BLaER1 treated with 17β-estradiol and CSF1 and Interleukin-3, amounts not matched to agents 10 nM and 100 nM (cell line): ENCODE measurements at regions not wholly inside any gene's neighbourhood (a gene's known extent, or its start where the extent isn't known, plus 50 kb on each side); places are given as distances from the start of the nearest gene placed in this dataset.
A peak's percentile ranks its signal among the peaks of the same experiment; 100 is the strongest.

ENCODE experiments used
- H3K27ac ChIP-seq, 11 experiments: shearing (Covaris generic); formaldehyde crosslinking; 2 replicates each; pipeline ENCODE4 v1.8.1; 2022
- H3K27me3 ChIP-seq, 11 experiments: shearing (Covaris generic); formaldehyde crosslinking; 2 replicates each; pipeline ENCODE4 v1.8.1; 2022
- H3K36me3 ChIP-seq, 11 experiments: shearing (Covaris generic); formaldehyde crosslinking; 2 replicates each; pipeline ENCODE4 v1.8.1; 2022
- H3K4me1 ChIP-seq, 10 experiments: shearing (Covaris generic); formaldehyde crosslinking; 2 replicates each; pipeline ENCODE4 v1.8.1; 2022
- H3K4me2 ChIP-seq, 11 experiments: shearing (Covaris generic); formaldehyde crosslinking; 2 replicates each; pipeline ENCODE4 v1.8.1; 2022
- H3K4me3 ChIP-seq, 10 experiments: shearing (Covaris generic); formaldehyde crosslinking; 2 replicates each; pipeline ENCODE4 v1.8.1; 2022
- H3K9ac ChIP-seq, 11 experiments: shearing (Covaris generic); formaldehyde crosslinking; 2 replicates each; pipeline ENCODE4 v1.8.1; 2022
- H3K9me3 ChIP-seq, 11 experiments: shearing (Covaris generic); formaldehyde crosslinking; replicated peaks in 1 of 11; 2 replicates each; pipeline ENCODE4 v1.8.1; 2022
- H4K20me1 ChIP-seq, 11 experiments: shearing (Covaris generic); formaldehyde crosslinking; 2 replicates each; pipeline ENCODE4 v1.8.1; 2022
- Cebpa-rat ChIP-seq, 11 experiments: shearing (Covaris generic); IDR thresholded peaks; 2 replicates each; pipeline ENCODE4 v1.8.1; 2022

DNA sequence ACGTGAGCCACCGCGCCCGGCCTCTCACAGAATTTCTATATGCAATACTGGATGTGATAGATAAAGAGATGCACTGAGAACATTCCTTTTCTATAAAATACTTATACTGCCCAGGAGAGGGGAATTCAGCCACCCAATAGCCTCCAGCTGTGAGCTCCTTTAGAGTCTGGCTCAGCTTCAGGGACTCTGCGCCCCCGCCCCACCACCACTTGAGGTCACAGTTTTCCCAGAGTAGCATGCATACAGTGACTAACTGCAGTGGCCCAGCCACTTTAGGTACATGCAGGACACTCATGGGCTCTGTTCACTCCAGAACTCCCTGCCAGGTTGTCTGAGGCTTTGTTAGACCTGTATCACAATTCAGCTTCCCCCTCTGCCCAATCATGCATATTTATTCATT, 144.4 kb upstream of the TET2 start:
- Histone ChIP-seq H3K9me3 (0 out of 22 replicates have a peak, but pooled peaks cover 0 to 4% (median 0%) of the 10 kb centered on the region in 11 experiments), H3K36me3 (no peaks in the 10 kb centered on the region), H3K27me3 (no peaks in the 10 kb centered on the region), H4K20me1 (no peaks in the 10 kb centered on the region), H3K9ac (no peak overlapping the region), H3K27ac (no peak overlapping the region), H3K4me1 (no peaks in the 10 kb centered on the region), H3K4me3 (no peak overlapping the region), H3K4me2 (no peak overlapping the region)
- no peak for TF ChIP-seq Cebpa-rat (IDR thresholded peaks at IDR 0.05)

DNA sequence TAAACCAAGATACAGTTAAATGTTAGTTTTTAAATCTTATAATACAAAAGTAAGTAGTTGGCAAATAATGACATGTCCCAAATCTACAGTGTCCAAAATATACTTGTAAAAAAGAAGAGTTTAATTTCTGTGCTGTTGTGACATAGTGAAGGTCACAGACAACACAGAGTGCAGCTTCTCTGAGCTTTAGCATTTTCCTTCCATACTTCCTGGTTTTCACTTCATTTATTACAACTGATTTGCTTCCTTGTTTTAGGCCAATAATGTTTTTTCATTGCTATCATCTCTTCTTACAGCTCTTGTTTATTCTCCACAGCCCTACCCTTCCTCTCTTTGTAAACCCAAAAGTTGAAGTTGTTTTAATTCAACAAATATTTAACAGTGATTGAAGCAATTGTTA, 132.4 kb upstream of the TET2 start:
- Histone ChIP-seq H3K9ac (peak overlapping the region in 3 of 11 experiments; percentile 11 to 17 (median 12); a peak in 2 of 22 replicates), H3K27me3 (no peaks in the 10 kb centered on the region), H3K4me2 (peak overlapping the region in 4 of 11 experiments; percentile 32 to 54 (median 42); a peak in 7 of 22 replicates), H3K27ac (peak overlapping the region in 5 of 11 experiments; percentile 22 to 72 (median 56); a peak in 7 of 22 replicates), H3K4me1 (peaks cover 0 to 24% (median 4%) of the 10 kb centered on the region in 10 experiments; a peak in 8 of 20 replicates), H4K20me1 (no peaks in the 10 kb centered on the region), H3K36me3 (no peaks in the 10 kb centered on the region), H3K9me3 (peaks cover 0 to 27% (median 0%) of the 10 kb centered on the region in 11 experiments; a peak in 6 of 22 replicates), H3K4me3 (no peak overlapping the region)
- no peak for TF ChIP-seq Cebpa-rat (IDR thresholded peaks at IDR 0.05)

DNA sequence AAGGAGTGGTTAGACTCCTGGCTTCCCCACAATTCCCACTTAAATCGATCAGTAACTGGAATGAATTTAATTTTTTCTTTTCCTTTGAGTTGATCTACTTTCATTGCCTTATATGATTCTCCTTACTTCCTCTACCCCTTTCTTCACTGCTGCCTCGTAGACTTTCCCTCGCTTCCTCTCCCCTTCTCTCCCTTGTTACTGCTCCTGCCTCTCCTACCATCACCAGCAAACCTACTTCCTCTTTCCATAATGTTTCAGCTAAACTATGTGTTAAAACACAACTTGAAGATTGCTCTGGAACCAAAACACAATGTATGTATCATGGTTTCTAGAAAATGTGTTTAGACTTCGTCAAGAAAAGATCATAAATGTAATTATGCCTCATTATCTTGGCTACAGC, 132.0 kb upstream of the TET2 start:
- Histone ChIP-seq H4K20me1 (no peaks in the 10 kb centered on the region), H3K36me3 (no peaks in the 10 kb centered on the region), H3K9ac (peak overlapping the region in 3 of 11 experiments; percentile 11 to 17 (median 12); a peak in 2 of 22 replicates), H3K4me3 (no peak overlapping the region), H3K27ac (peak overlapping the region in 5 of 11 experiments; percentile 22 to 72 (median 56); a peak in 7 of 22 replicates), H3K4me1 (peaks cover 0 to 24% (median 4%) of the 10 kb centered on the region in 10 experiments; a peak in 8 of 20 replicates), H3K27me3 (no peaks in the 10 kb centered on the region), H3K9me3 (peaks cover 0 to 23% (median 0%) of the 10 kb centered on the region in 11 experiments; a peak in 6 of 22 replicates), H3K4me2 (peak overlapping the region in 4 of 11 experiments; percentile 32 to 54 (median 42); a peak in 8 of 22 replicates)
- no peak for TF ChIP-seq Cebpa-rat (IDR thresholded peaks at IDR 0.05)

DNA sequence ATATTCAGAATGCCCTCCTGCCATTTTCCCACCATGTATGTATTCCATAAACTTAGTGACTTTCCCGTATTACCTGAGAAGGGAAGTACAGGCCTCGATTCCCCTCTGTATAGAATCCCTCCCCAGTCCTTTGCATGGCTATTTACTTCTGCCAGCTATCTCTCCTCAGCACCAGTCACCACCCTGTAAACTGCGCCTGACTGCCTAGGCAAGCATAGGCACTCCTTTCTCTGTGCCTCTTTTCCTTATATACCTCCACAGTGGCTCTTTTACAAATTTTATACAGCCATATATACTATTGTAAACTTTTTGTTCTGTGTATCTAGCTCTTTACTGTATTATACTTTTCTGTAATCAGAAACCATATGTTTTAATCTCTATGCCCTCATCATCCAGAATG, 130.9 kb upstream of the TET2 start:
- H3K27ac ChIP-seq, result no peak overlapping the region
- peaks cover 0 to 24% (median 4%) of the 10 kb centered on the region in 10 experiments; a peak in 8 of 20 replicates for H3K4me1 ChIP-seq
- H3K27me3 ChIP-seq, result no peaks in the 10 kb centered on the region
- H3K4me2 ChIP-seq, result no peak overlapping the region
- H3K36me3 ChIP-seq, result no peaks in the 10 kb centered on the region
- H3K4me3 ChIP-seq, result no peak overlapping the region
- H3K9me3 ChIP-seq, result peaks cover 0 to 12% (median 0%) of the 10 kb centered on the region in 11 experiments; a peak in 3 of 22 replicates
- no peak overlapping the region for H3K9ac ChIP-seq
- TF ChIP-seq Cebpa-rat (IDR thresholded peaks at IDR 0.05), result no peak
- H4K20me1 ChIP-seq, result no peaks in the 10 kb centered on the region

DNA sequence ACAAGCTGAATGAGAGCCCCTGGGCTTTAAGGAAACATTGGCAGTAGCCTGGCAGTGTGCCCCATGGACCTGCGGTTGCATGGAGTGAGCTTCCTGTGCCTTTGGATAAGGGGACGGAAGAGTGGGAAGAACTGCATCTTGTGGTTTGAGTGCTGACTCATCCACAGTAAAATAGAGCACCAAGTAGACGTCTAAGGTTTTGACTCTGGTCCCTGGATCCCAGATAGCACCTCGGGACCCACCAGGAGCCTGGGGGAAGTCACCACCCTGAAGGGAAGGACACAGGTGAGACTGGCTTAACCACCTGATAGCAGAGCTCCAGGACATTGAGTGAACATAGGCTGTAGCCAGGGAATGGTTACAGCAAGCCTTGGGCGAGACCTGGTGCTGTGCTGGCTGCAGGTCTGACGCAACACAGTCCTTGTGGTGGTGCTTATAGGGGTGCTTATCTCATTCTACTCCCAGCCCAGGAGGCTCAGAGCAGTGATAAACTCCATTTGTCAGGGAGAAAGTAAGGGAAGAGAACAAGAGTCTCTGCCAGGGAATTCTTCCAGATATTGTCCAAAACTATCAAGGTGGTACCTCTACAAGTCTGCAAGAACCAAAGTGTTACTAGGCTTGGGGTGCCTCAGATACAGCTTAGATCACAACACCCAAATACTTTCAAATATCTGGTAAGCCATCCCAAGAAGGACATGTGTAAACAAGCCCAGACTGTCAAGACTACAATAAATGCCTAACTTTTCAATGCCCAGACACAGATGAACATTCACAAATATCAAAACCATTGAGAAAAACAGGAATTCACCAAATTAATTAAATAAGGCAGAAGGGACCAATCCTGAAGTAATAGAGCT, 123.6 kb upstream of the TET2 start:
- Histone ChIP-seq H3K9me3 (peaks cover 0 to 20% (median 6%) of the 10 kb centered on the region in 11 experiments; a peak in 10 of 22 replicates), H3K9ac (no peak overlapping the region), H3K27me3 (no peaks in the 10 kb centered on the region), H3K4me3 (no peak overlapping the region), H3K36me3 (no peaks in the 10 kb centered on the region), H3K27ac (peak overlapping the region in 2 of 11 experiments; percentile 3 to 15; a peak in 1 of 22 replicates), H4K20me1 (no peaks in the 10 kb centered on the region), H3K4me1 (peaks cover 0 to 24% (median 7%) of the 10 kb centered on the region in 10 experiments; a peak in 13 of 20 replicates), H3K4me2 (peak overlapping the region in 5 of 11 experiments; percentile 28 to 88 (median 74); a peak in 10 of 22 replicates)
- no peak for TF ChIP-seq Cebpa-rat (IDR thresholded peaks at IDR 0.05)

DNA sequence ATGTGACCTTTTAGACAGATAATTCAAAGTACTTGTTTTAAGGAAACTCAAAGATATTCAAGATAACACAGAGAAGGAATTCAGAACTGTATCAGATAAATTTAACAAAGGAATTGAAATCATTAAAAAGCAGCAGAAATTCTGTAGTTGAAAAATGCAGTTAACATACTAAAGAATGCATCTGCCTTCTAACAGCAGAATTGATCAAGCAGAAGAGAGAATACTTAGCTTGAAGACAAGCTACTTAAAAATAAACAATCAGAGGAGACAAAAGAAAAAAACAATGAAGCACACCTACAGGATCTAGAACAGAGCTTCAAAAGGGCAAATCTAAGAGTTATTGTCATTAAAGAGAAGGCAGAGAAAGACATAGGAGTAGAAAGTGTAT, 123.0 kb upstream of the TET2 start:
- peaks cover 0 to 24% (median 7%) of the 10 kb centered on the region in 10 experiments; a peak in 13 of 20 replicates for H3K4me1 ChIP-seq
- no peak overlapping the region for H3K27ac ChIP-seq
- H3K9ac ChIP-seq, result no peak overlapping the region
- peak overlapping the region in 3 of 11 experiments; percentile 74 to 88 (median 75); a peak in 3 of 22 replicates for H3K4me2 ChIP-seq
- H3K27me3 ChIP-seq, result no peaks in the 10 kb centered on the region
- peaks cover 0 to 20% (median 6%) of the 10 kb centered on the region in 11 experiments; a peak in 10 of 22 replicates for H3K9me3 ChIP-seq
- no peak for TF ChIP-seq Cebpa-rat (IDR thresholded peaks at IDR 0.05)
- no peaks in the 10 kb centered on the region for H3K36me3 ChIP-seq
- no peak overlapping the region for H3K4me3 ChIP-seq
- no peaks in the 10 kb centered on the region for H4K20me1 ChIP-seq

DNA sequence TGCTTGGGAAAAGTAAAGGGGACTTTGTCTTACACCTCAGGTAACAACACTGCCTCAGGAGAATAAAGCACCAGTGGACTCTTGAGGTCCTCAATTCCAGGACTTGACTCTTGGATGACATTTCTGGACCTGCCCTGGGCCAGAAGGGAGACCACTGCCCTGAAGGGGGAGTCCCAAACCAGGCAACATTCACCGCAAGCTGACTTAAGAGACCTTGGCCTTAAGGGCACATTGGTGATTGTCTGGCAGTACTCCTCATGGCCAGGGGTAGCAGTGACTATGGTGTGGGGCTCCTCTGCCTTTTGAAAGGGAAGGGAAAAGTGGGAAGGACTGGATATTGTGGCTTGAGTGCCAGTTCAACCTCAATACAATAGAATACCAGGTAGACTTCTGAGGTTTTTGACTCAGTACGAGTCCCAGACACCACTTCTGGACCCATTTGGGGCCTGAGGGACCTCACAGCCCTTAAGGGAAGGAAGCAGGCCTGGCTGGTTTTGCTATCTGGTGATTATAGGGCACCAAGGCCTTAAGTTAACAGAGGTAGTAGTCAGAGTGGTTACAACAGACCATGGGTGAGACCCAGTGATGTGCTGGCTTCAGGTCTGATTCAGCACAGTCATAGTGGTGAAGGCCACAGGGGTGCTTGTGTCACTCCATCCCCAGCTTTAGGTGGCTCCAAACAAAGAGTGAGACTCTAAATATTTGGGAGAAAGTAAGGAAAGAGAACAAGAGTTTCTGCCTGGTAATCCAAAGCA, 121.2 kb upstream of the TET2 start:
- no peaks in the 10 kb centered on the region for H4K20me1 ChIP-seq
- H3K27ac ChIP-seq, result 0 out of 22 replicates have a peak overlapping the region, but pooled peaks of 1 of the 11 experiments have one; percentile 10
- peaks cover 0 to 24% (median 7%) of the 10 kb centered on the region in 10 experiments; a peak in 13 of 20 replicates for H3K4me1 ChIP-seq
- H3K9ac ChIP-seq, result no peak overlapping the region
- H3K36me3 ChIP-seq, result no peaks in the 10 kb centered on the region
- H3K4me3 ChIP-seq, result no peak overlapping the region
- H3K4me2 ChIP-seq, result no peak overlapping the region; a peak in 1 of 22 replicates
- H3K27me3 ChIP-seq, result no peaks in the 10 kb centered on the region
- no peak for TF ChIP-seq Cebpa-rat (IDR thresholded peaks at IDR 0.05)
- H3K9me3 ChIP-seq, result peaks cover 0 to 27% (median 6%) of the 10 kb centered on the region in 11 experiments; a peak in 10 of 22 replicates

DNA sequence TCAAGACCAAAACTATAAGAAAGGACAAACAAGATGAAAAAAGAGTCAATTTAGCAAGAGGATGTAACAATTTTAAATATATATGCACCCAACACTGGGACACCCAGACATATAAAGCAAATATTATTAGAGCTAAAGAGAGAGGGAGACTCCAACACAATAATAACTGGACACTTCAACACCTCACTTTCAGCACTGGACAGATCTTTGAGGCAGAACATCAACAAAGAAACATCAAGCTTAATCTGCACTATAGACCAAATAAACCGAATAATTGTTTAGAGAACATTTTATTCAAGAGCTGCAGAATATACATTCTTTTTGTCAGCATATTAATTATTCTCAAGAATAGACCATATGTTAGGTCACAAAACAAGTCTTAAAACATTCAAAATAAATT, 109.7 kb upstream of the TET2 start:
- no peaks in the 10 kb centered on the region for H4K20me1 ChIP-seq
- H3K9ac ChIP-seq, result no peak overlapping the region
- TF ChIP-seq Cebpa-rat (IDR thresholded peaks at IDR 0.05), result no peak
- H3K27me3 ChIP-seq, result no peaks in the 10 kb centered on the region
- H3K36me3 ChIP-seq, result no peaks in the 10 kb centered on the region
- no peak overlapping the region for H3K4me2 ChIP-seq
- no peak overlapping the region for H3K27ac ChIP-seq
- no peaks in the 10 kb centered on the region for H3K4me1 ChIP-seq
- H3K9me3 ChIP-seq, result peaks cover 0 to 22% (median 0%) of the 10 kb centered on the region in 11 experiments; a peak in 8 of 22 replicates
- H3K4me3 ChIP-seq, result no peak overlapping the region
